Heart right ventricle (tissue), 16 donors: ENCODE measurements at regions not wholly inside any gene's neighbourhood (a gene's known extent, or its start where the extent isn't known, plus 50 kb on each side); places are given as distances from the start of the nearest gene placed in this dataset.

Experiments
- ATAC-seq, 8 donors: fragments of 200-7000 bp; cut with Tn5 transposase; one replicate each; pipeline ENCODE4 v1.9.1; 2020; ENCODE audit warnings: mild to moderate bottlenecking in 8 of 8, moderate library complexity in 8 of 8, moderate number of reproducible peaks in 1 of 8
- DNase-seq, 2 donors: peaks; one replicate each; pipeline ENCODE4 v3.0.0-alpha.2; 2020
- H3K27ac ChIP-seq, 10 donors: fragments of 200-600 bp; sonication (generic) in 2 of 10; one replicate each; pipeline versions ENCODE4 v1.5.0 to v1.8.0; 2020 to 2022; ENCODE audit warnings: mild to moderate bottlenecking in 3 of 10
- H3K27me3 ChIP-seq, 7 donors: fragments of 200-600 bp; one replicate each; pipeline ENCODE4 v1.8.0; 2021 to 2022; ENCODE audit warnings: mild to moderate bottlenecking in 2 of 7
- H3K36me3 ChIP-seq, 9 donors: fragments of 200-600 bp; sonication (generic) in 1 of 9; one replicate each; pipeline versions ENCODE4 v1.5.0 to v1.8.0; 2020 to 2022; ENCODE audit warnings: mild to moderate bottlenecking in 2 of 9
- H3K4me1 ChIP-seq, 9 donors: fragments of 200-600 bp; sonication (generic) in 1 of 9; one replicate each; pipeline versions ENCODE4 v1.5.0 to v1.8.0; 2020 to 2022; ENCODE audit warnings: mild to moderate bottlenecking in 4 of 9
- H3K4me3 ChIP-seq, 10 donors: fragments of 200-600 bp; sonication (generic) in 2 of 10; one replicate each; pipeline versions ENCODE4 v1.5.0 to v1.8.0; 2020 to 2022; ENCODE audit warnings: mild to moderate bottlenecking in 7 of 10, moderate library complexity in 2 of 10
- H3K9me3 ChIP-seq, 11 donors: fragments of 200-600 bp in 10 of 11; sonication (generic) in 2 of 11; one replicate each; pipeline versions ENCODE4 v1.5.0 to v1.8.0; 2013 to 2022; ENCODE audit warnings: mild to moderate bottlenecking in 2 of 11, control low read depth in 1 of 11, moderate library complexity in 1 of 11
- CTCF ChIP-seq, 9 donors: fragments of 200-600 bp; sonication (generic) in 2 of 9; IDR thresholded peaks; one replicate each; pipeline versions ENCODE4 v1.5.0 to v1.8.0; 2021 to 2022; ENCODE audit warnings: antibody characterized with exemption in 9 of 9, mild to moderate bottlenecking in 5 of 9, moderate library complexity in 1 of 9
- WGBS, 2 donors: extraction: QIAGEN DNeasy Blood & Tissue Kit; methylation state at CpG; one replicate each; pipeline ENCODE4 v1.1.7; 2013; ENCODE audit warnings: inconsistent platforms in 1 of 2; 5-methylcytosine and 5-hydroxymethylcytosine counted together
- intact Hi-C, 10 donors: fragments of 100-400 bp; cut with DNase I; formaldehyde crosslinking; loops; one replicate each; pipeline versions ENCODE4 v1.11.1 to v1.14.2; 2022
- donor health status: Arrhythmogenic right ventricular cardiomyopathy.
- donor health status: ischemic (EF 13 %, LVEDD 7.1; RV severe dilation, severe dysfunction).
- donor health status: healthy with polysubstance abuse.
- donor health status: DM: no; HTN: yes; CAD: no.
- donor health status: DM: no; HTN: no; CAD: no.
- donor health status: ischemic (EF 25% LVEDD 6.9; RV normal size, moderate dysfunction).
- donor health status: ischemic (EF 25% LVEDD 5.7; RV mildly dilated, moderate dysfunction).
- donor health status: healthy.
- donor health status: DM: yes; HTN: yes; CAD: no.
- donor health status: Ischemic cardiomyopathy.
- donor health status: ischemic (EF 35%, LVEDD 5.7; RV mildly dilated, moderate dysfunction).
- donor health status: nonischemic (EF 11% LVEDD 7.7; RV severe dilation, severe dysfunction).
- donor health status: DM: yes; HTN: yes; CAD: no.
- donor health status: PGD.
- donor health status: ischemic (EF 29% LVEDD 5.4; RV normal size, mild dysfunction).
- donor health status: nonischemic (EF 23%, LVEDD 6.1; RV moderate dilation, normal function).

GRCh38 chr1:239647045-239647444 is 260.7 kb downstream of the CHRM3 start:
- intact Hi-C loops, result no loop called here
- 93% methylated on average over 3 of the region's 3 CpGs for WGBS, 2 donors
- Histone ChIP-seq H3K4me1 (no peaks in the 10 kb centered on the region), H3K36me3 (no peaks in the 10 kb centered on the region), H3K9me3 (peaks cover 0 to 9% (median 0%) of the 10 kb centered on the region in 11 donors), H3K27me3 (no peaks in the 10 kb centered on the region), H3K27ac (no peak overlapping the region), H3K4me3 (no peak overlapping the region)
- DNase-seq (no peak), ATAC-seq (no peak)
- TF ChIP-seq CTCF (IDR thresholded peaks at IDR 0.05), result no peak

GRCh38 chr1:239647964-239648632 is 261.7 kb downstream of the CHRM3 start:
- intact Hi-C loops, result no loop called here
- ATAC-seq (no peak), DNase-seq (no peak)
- H3K4me3 ChIP-seq, result no peak overlapping the region
- H3K4me1 ChIP-seq, result no peaks in the 10 kb centered on the region
- H3K36me3 ChIP-seq, result no peaks in the 10 kb centered on the region
- no peak for TF ChIP-seq CTCF (IDR thresholded peaks at IDR 0.05)
- no peak overlapping the region for H3K27ac ChIP-seq
- no peaks in the 10 kb centered on the region for H3K27me3 ChIP-seq
- WGBS, 2 donors, result 84 to 87% methylated on average over 2 of the region's 2 CpGs
- peaks cover 0 to 9% (median 0%) of the 10 kb centered on the region in 11 donors for H3K9me3 ChIP-seq

GRCh38 chr1:239655023-239655422 is 268.7 kb downstream of the CHRM3 start:
- DNase-seq, result no peak

GRCh38 chr1:239657291-239657690 is 270.9 kb downstream of the CHRM3 start:
- DNase-seq (no peak), ATAC-seq (no peak)
- Histone ChIP-seq H3K4me3 (no peak overlapping the region), H3K9me3 (peaks cover 0 to 6% (median 0%) of the 10 kb centered on the region in 11 donors), H3K4me1 (peaks cover 0 to 14% (median 0%) of the 10 kb centered on the region in 9 donors), H3K36me3 (no peaks in the 10 kb centered on the region), H3K27me3 (no peaks in the 10 kb centered on the region), H3K27ac (no peak overlapping the region)
- WGBS, 2 donors, result 96% methylated on average over 2 of the region's 2 CpGs
- intact Hi-C loops, result no loop called here
- TF ChIP-seq CTCF (IDR thresholded peaks at IDR 0.05), result no peak

More at GRCh38 chr1:239655023-239655422, 268.7 kb downstream of the CHRM3 start:
- TF ChIP-seq CTCF (IDR thresholded peaks at IDR 0.05), result no peak
- intact Hi-C loops, result no loop called here
- peaks cover 0 to 6% (median 0%) of the 10 kb centered on the region in 11 donors for H3K9me3 ChIP-seq
- 53 to 58% methylated on average over 2 of the region's 2 CpGs for WGBS, 2 donors
- H3K36me3 ChIP-seq, result no peaks in the 10 kb centered on the region
- H3K4me1 ChIP-seq, result peaks cover 0 to 14% (median 0%) of the 10 kb centered on the region in 9 donors
- peak in 3 of 8 donors; percentile 71 to 84 (median 78) for ATAC-seq
- peak overlapping the region in 1 of 10 donors; percentile 35 for H3K27ac ChIP-seq
- no peak overlapping the region for H3K4me3 ChIP-seq
- no peaks in the 10 kb centered on the region for H3K27me3 ChIP-seq
